Keratinocyte (primary cell): ENCODE measurements at regions not wholly inside any gene's neighbourhood (a gene's known extent, or its start where the extent isn't known, plus 50 kb on each side); places are given as distances from the start of the nearest gene placed in this dataset.

Source experiments
- DNase-seq: peaks from one replicate; pipeline ENCODE4 v3.0.0-alpha.2; 2011; ENCODE audit warnings: low read depth, missing footprints, low spot score
- FAIRE-seq: peaks from 2 replicates; lab custom pipeline; 2011; peaks lifted over from hg19 to GRCh38; lab: Jason Lieb, UNC
- H2AFZ ChIP-seq: 2 replicates; pipeline ENCODE4 v1.6.0; 2012; ENCODE audit warnings: low read length, control low read depth, inconsistent platforms; ENCODE audit not compliant: control insufficient read depth
- H3K27ac ChIP-seq: 2 replicates; pipeline ENCODE4 v1.5.1; 2011; ENCODE audit warnings: low read length; ENCODE audit not compliant: control insufficient read depth, insufficient read depth
- H3K27me3 ChIP-seq: 3 replicates; pipeline ENCODE4 v1.6.0; 2011; ENCODE audit warnings: low read length; ENCODE audit not compliant: control insufficient read depth, insufficient read depth; ENCODE audit errors: extremely low read depth
- H3K36me3 ChIP-seq, 2 experiments: 2 replicates in 1 of 2; 3 replicates in 1 of 2; pipeline ENCODE4 v1.5.1; 2011; ENCODE audit warnings: low read length in 2 of 2, mild to moderate bottlenecking in 1 of 2; ENCODE audit not compliant: control insufficient read depth in 2 of 2, insufficient read depth in 2 of 2; ENCODE audit errors: extremely low read depth in 1 of 2
- H3K4me1 ChIP-seq: 3 replicates; pipeline ENCODE4 v1.5.1; 2011; ENCODE audit warnings: low read length; ENCODE audit not compliant: control insufficient read depth, insufficient read depth; ENCODE audit errors: extremely low read depth
- H3K4me2 ChIP-seq: 3 replicates; pipeline ENCODE4 v1.6.0; 2011; ENCODE audit warnings: low read depth, low read length; ENCODE audit not compliant: control insufficient read depth, insufficient read depth; ENCODE audit errors: extremely low read depth
- H3K4me3 ChIP-seq, 3 experiments: fragments of 200-600 bp in 1 of 3; sonication (generic) in 1 of 3; 2 replicates in 2 of 3; 3 replicates in 1 of 3; pipeline ENCODE4 v1.5.1; 2011 to 2016; ENCODE audit warnings: low read length in 3 of 3, mild to moderate bottlenecking in 3 of 3, control low read depth in 2 of 3, inconsistent platforms in 1 of 3, low read depth in 1 of 3, mixed read lengths in 1 of 3, mixed run types in 1 of 3, moderate library complexity in 1 of 3; ENCODE audit not compliant: control insufficient read depth in 2 of 3, insufficient read depth in 2 of 3; ENCODE audit errors: extremely low read depth in 1 of 3
- H3K79me2 ChIP-seq: 2 replicates; pipeline ENCODE4 v1.6.0; 2012; ENCODE audit warnings: low read length; ENCODE audit not compliant: control insufficient read depth, insufficient read depth
- H3K9ac ChIP-seq: 3 replicates; pipeline ENCODE4 v1.6.0; 2011; ENCODE audit warnings: low read length; ENCODE audit not compliant: control insufficient read depth, insufficient read depth; ENCODE audit errors: extremely low read depth
- H3K9me1 ChIP-seq: 3 replicates; pipeline ENCODE4 v1.6.0; 2011; ENCODE audit warnings: low read length; ENCODE audit not compliant: control insufficient read depth, insufficient read depth; ENCODE audit errors: extremely low read depth
- H3K9me3 ChIP-seq: 2 replicates; pipeline ENCODE4 v1.5.1; 2012; ENCODE audit warnings: low read depth, low read length; ENCODE audit not compliant: control insufficient read depth
- H4K20me1 ChIP-seq: 3 replicates; pipeline ENCODE4 v1.6.0; 2011; ENCODE audit warnings: low read length; ENCODE audit not compliant: control insufficient read depth, insufficient read depth; ENCODE audit errors: extremely low read depth
- EZH2 ChIP-seq: IDR thresholded peaks from one replicate; pipeline ENCODE4 v1.6.1; 2012; ENCODE audit warnings: inconsistent platforms, mild to moderate bottlenecking, low read length, moderate library complexity
- dilution Hi-C: fragments of 300-500 bp; cut with MboI; formaldehyde crosslinking; loops from one replicate; pipeline ENCODE4 v1.7.0; 2020; ENCODE audit warnings: low sequenced_read_pairs; ENCODE audit not compliant: extremely low pct_ligation_motif_present
- TF ChIP-seq, protein P1 (sequence below), 3 experiments: IDR thresholded peaks in 1 of 3; conservative IDR thresholded peaks in 1 of 3; optimal IDR thresholded peaks in 1 of 3; 2 replicates in 2 of 3; 3 replicates in 1 of 3; pipeline versions ENCODE3 to v1.5.1; 2011; ENCODE audit warnings: low read length in 3 of 3, mild to moderate bottlenecking in 3 of 3, moderate library complexity in 2 of 3, control low read depth in 1 of 3, inconsistent platforms in 1 of 3; ENCODE audit not compliant: insufficient read depth in 2 of 3; ENCODE audit errors: extremely low read depth in 1 of 3

DNA sequence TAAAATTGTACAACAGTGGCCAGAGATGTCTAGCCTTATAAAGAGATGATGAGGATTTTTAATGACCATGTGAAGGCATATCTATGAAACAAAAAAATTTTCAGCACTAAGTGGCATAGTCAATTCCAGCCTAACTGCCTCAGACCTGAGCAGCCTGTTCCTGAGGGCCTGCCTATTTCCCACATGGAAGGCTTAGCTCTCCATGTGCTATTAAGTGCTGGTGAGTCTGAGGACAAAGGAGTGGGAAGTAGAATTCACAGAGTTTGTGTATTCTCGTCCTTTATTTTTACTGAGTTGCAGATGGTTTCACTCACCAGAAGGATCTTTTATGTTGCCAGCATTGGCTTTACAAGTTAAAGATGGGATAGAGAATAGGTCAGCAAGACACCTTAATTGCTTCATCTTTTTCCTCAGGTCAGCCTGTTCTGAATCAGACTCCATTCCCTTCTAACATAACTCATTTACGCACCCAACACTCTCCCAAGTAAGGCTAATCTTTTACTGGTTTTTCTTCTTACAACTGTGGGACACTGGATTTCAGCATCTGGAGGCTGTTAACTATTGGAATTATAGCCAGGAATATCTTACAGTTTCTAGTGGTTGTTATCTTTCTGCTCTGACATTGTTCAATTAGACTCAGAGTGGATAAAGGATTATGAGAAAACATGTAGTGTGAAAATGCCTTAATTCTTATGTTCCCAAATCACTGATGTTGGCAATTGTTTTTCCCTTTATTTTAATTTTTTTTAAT lies 76.8 kb downstream of the ISOC1 start:
- Histone ChIP-seq H3K36me3 (no peaks in the 10 kb centered on the region), H3K4me3 (no peak overlapping the region), H3K4me1 (no peaks in the 10 kb centered on the region), H3K9me3 (no peaks in the 10 kb centered on the region), H3K9me1 (no peaks in the 10 kb centered on the region), H2AFZ (no peak overlapping the region), H3K9ac (no peak overlapping the region), H4K20me1 (no peaks in the 10 kb centered on the region), H3K79me2 (no peaks in the 10 kb centered on the region), H3K4me2 (no peak overlapping the region), H3K27ac (no peak overlapping the region), H3K27me3 (no peaks in the 10 kb centered on the region)
- TF ChIP-seq EZH2: no peak
- TF ChIP-seq, protein P1, sequence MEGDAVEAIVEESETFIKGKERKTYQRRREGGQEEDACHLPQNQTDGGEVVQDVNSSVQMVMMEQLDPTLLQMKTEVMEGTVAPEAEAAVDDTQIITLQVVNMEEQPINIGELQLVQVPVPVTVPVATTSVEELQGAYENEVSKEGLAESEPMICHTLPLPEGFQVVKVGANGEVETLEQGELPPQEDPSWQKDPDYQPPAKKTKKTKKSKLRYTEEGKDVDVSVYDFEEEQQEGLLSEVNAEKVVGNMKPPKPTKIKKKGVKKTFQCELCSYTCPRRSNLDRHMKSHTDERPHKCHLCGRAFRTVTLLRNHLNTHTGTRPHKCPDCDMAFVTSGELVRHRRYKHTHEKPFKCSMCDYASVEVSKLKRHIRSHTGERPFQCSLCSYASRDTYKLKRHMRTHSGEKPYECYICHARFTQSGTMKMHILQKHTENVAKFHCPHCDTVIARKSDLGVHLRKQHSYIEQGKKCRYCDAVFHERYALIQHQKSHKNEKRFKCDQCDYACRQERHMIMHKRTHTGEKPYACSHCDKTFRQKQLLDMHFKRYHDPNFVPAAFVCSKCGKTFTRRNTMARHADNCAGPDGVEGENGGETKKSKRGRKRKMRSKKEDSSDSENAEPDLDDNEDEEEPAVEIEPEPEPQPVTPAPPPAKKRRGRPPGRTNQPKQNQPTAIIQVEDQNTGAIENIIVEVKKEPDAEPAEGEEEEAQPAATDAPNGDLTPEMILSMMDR (optimal IDR thresholded peaks at IDR 0.05 in 1 of 3, IDR thresholded peaks at IDR 0.05 in 1 of 3, conservative IDR thresholded peaks at IDR 0.05 in 1 of 3; ENCODE audit: extremely low read depth in 1 of 3, insufficient read depth in 2 of 3, low read length in 3 of 3): no peak
- no peak for FAIRE-seq
- dilution Hi-C loops: no loop called here
- no peak for DNase-seq

GRCh38 chr5:129172580-129172979 lies 78.0 kb downstream of the ISOC1 start:
- Histone ChIP-seq H3K9me1 (no peaks in the 10 kb centered on the region), H4K20me1 (no peaks in the 10 kb centered on the region), H3K27me3 (no peaks in the 10 kb centered on the region), H2AFZ (no peak overlapping the region), H3K36me3 (no peaks in the 10 kb centered on the region), H3K79me2 (no peaks in the 10 kb centered on the region), H3K4me3 (no peak overlapping the region), H3K4me1 (no peaks in the 10 kb centered on the region), H3K27ac (no peak overlapping the region), H3K9me3 (no peaks in the 10 kb centered on the region), H3K4me2 (no peak overlapping the region), H3K9ac (no peak overlapping the region)
- dilution Hi-C loops: no loop called here
- FAIRE-seq: no peak
- DNase-seq: no peak
- TF ChIP-seq, protein P1 (optimal IDR thresholded peaks at IDR 0.05 in 1 of 3, IDR thresholded peaks at IDR 0.05 in 1 of 3, conservative IDR thresholded peaks at IDR 0.05 in 1 of 3; ENCODE audit: extremely low read depth in 1 of 3, insufficient read depth in 2 of 3, low read length in 3 of 3): no peak
- TF ChIP-seq EZH2: no peak
